ENCODE measurements at regions not wholly inside any gene's neighbourhood (a gene's known extent, or its start where the extent isn't known, plus 50 kb on each side); places are given as distances from the start of the nearest gene placed in this dataset.

DNA sequence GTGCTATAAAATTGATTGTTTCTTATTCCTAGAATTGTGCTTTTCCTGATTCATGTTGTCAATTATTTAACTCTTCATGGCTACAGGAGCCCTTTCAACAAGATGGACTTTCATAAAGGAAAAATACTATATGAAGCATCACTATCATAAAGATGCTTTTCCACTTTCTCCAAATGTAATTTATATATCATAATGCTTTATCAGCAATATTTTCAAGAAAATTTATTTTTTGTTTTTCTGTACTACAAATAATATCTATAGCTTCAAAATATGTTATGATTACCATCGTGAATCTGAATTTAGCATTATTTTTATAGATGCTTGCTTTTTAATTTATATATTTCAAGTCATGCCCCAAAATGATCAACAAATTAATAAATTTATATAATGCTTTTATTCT is 873.5 kb upstream of the LRFN5 start:
- no peak overlapping the region for H3K4me3 ChIP-seq (ENCODE audit: control insufficient read depth, low read depth, low read length)
- no peak for DNase-seq (ENCODE audit: low read depth)
- no peak for TF ChIP-seq CTCF (IDR thresholded peaks at IDR 0.05; ENCODE audit: control insufficient read depth, insufficient read depth, low read depth, low read length, missing control alignments)

DNA sequence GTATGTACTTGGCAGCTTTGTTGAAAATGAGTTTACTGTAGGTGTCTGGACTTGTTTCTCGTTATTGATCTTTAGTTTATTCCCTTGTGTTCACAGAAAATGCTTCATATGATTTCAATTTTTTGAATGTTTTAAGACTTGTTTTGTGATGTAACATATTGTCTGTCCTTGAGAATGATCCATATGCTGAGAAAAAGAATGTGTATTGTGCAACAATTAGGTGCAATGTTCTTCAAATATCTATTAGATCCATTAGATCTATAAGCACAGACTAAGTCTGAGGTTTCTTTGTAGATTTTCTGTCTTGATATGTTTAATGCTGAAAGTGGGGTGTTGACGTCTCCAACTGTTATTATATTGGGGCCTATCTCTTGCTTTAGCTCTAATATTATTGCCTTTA is 879.6 kb upstream of the LRFN5 start:
- no peak overlapping the region for H3K4me3 ChIP-seq (ENCODE audit: control insufficient read depth, low read depth, low read length)
- no peak for DNase-seq (ENCODE audit: low read depth)
- TF ChIP-seq CTCF (IDR thresholded peaks at IDR 0.05; ENCODE audit: control insufficient read depth, insufficient read depth, low read depth, low read length, missing control alignments): no peak

DNA sequence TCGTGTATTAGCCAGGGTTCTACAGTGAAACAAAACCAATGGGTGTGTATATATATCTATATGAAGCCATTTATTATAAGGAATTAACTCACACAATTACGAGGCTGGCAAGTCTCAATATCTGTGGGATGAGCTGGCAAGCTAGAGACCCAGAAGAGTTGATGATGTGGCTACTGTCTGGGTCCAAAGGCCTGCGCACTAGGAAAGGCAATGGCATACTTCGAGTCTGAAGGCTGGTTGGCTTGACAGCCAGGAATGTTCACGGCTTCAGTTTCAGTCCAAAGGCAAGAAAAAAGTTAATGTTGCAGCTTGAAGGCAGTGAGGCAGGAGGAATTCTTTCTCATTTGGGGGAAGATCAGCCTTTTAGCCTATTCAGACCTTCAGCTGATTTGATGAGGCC is 893.3 kb upstream of the LRFN5 start:
- DNase-seq (ENCODE audit: low read depth): no peak
- no peak for TF ChIP-seq CTCF (IDR thresholded peaks at IDR 0.05; ENCODE audit: control insufficient read depth, insufficient read depth, low read depth, low read length, missing control alignments)

DNA sequence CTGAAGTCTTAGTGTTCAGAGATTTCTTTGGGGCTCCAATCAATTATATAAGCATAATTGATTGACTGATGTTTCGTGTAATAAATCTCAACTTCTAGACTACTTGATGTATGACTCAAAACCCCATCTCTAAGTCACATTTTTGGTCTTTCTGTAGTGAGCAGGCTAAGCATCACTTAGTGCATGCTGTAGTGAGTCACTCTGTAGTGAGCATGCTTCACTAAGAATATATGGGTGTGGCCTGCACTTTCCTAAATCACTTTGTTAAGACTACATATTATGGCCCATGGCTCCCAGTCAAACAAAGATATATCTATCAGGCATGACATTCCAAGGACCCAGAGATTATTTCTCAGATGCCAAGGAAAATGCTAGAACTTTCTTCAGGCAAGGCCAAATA is 909.4 kb upstream of the LRFN5 start:
- no peak for DNase-seq (ENCODE audit: low read depth)

More for the DNA sequence above, 893.3 kb upstream of the LRFN5 start:
- no peak overlapping the region for H3K4me3 ChIP-seq (ENCODE audit: control insufficient read depth, low read depth, low read length)

DNA sequence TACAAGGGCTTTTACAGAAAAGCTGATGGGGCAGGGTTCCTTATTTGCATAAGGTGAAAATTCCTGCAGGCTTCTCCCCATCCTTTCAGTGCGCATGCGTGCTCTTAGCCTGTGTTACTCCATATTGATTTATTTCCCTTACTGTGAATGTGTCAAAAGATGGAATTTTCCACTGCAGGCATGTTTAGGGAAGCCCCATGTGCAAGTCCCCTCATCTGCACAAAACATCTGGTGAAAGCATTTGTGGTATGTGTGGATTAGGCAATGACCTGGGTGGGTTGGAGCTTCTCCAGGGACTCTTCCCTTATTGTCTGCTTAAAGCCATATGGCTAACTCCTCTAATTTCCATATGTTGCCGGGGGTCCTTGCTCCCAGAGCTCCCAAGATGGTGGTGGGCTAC is 912.7 kb upstream of the LRFN5 start:
- no peak for DNase-seq (ENCODE audit: low read depth)
- no peak for TF ChIP-seq CTCF (IDR thresholded peaks at IDR 0.05; ENCODE audit: control insufficient read depth, insufficient read depth, low read depth, low read length, missing control alignments)
- H3K4me3 ChIP-seq (ENCODE audit: control insufficient read depth, low read depth, low read length): no peak overlapping the region

More for the DNA sequence above, 909.4 kb upstream of the LRFN5 start:
- no peak overlapping the region for H3K4me3 ChIP-seq (ENCODE audit: control insufficient read depth, low read depth, low read length)
- TF ChIP-seq CTCF (IDR thresholded peaks at IDR 0.05; ENCODE audit: control insufficient read depth, insufficient read depth, low read depth, low read length, missing control alignments): no peak

GRCh38 chr14:40691066-40691465 is 915.6 kb upstream of the LRFN5 start:
- no peak for TF ChIP-seq CTCF (IDR thresholded peaks at IDR 0.05; ENCODE audit: control insufficient read depth, insufficient read depth, low read depth, low read length, missing control alignments)
- DNase-seq (ENCODE audit: low read depth): no peak
- H3K4me3 ChIP-seq (ENCODE audit: control insufficient read depth, low read depth, low read length): no peak overlapping the region

GRCh38 chr14:40685764-40686163 is 920.9 kb upstream of the LRFN5 start:
- DNase-seq (ENCODE audit: low read depth): no peak
- no peak for TF ChIP-seq CTCF (IDR thresholded peaks at IDR 0.05; ENCODE audit: control insufficient read depth, insufficient read depth, low read depth, low read length, missing control alignments)
- no peak overlapping the region for H3K4me3 ChIP-seq (ENCODE audit: control insufficient read depth, low read depth, low read length)

Data from AG09309 (cell line).